ENCODE measurements at regions not wholly inside any gene's neighbourhood (a gene's known extent, or its start where the extent isn't known, plus 50 kb on each side); places are given as distances from the start of the nearest gene placed in this dataset.

GRCh38 chr15:69954666-69955065, 143.1 kb downstream of the TLE3 start:
- no peak for DNase-seq
- no peaks in the 10 kb centered on the region for H3K36me3 ChIP-seq (ENCODE audit: low read depth)
- POLR2A ChIA-PET (ENCODE audit: unreplicated experiment): no interaction called here

GRCh38 chr15:69955240-69955894, 142.3 kb downstream of the TLE3 start:
- no peak overlapping the region for H2AFZ ChIP-seq
- no peaks in the 10 kb centered on the region for H3K79me2 ChIP-seq (ENCODE audit: low read depth)
- intact Hi-C loops (cut with micrococcal nuclease; ENCODE audit: unreplicated experiment): no loop called here
- no peak overlapping the region for H3K4me2 ChIP-seq
- no peaks in the 10 kb centered on the region for H3K9me2 ChIP-seq (ENCODE audit: insufficient read depth)
- ChIA-PET CTCF (no interaction called here), POLR2A (ENCODE audit: unreplicated experiment) (no interaction called here)
- H4K20me1 ChIP-seq (ENCODE audit: insufficient read depth): no peaks in the 10 kb centered on the region
- no peaks in the 10 kb centered on the region for H3K36me3 ChIP-seq (ENCODE audit: low read depth)
- TF ChIP-seq EZH2 (IDR thresholded peaks at IDR 0.05; ENCODE audit: low read depth): no peak
- TF ChIP-seq CTCF (conservative IDR thresholded peaks at IDR 0.05): no peak
- H3K4me3 ChIP-seq: no peak overlapping the region
- no TSS peak for BruUV-seq (replicated peaks)
- no peak for DNase-seq
- 0 out of 2 replicates have a peak, but pooled peaks cover 6% of the 10 kb centered on the region for H3K4me1 ChIP-seq (replicated peaks; ENCODE audit: insufficient read depth)
- H3K27me3 ChIP-seq (ENCODE audit: insufficient read depth, low read depth): no peaks in the 10 kb centered on the region
- H3F3A ChIP-seq (ENCODE audit: insufficient read depth, low read depth): no peaks in the 10 kb centered on the region
- H3K27ac ChIP-seq: no peak overlapping the region
- H3K9me3 ChIP-seq (ENCODE audit: insufficient read depth, low read depth): no peaks in the 10 kb centered on the region

More at GRCh38 chr15:69954666-69955065, 143.1 kb downstream of the TLE3 start:
- H3K4me1 ChIP-seq (replicated peaks; ENCODE audit: insufficient read depth): 0 out of 2 replicates have a peak, but pooled peaks cover 6% of the 10 kb centered on the region
- intact Hi-C loops (cut with micrococcal nuclease; ENCODE audit: unreplicated experiment): no loop called here
- H3K79me2 ChIP-seq (ENCODE audit: low read depth): no peaks in the 10 kb centered on the region
- no peaks in the 10 kb centered on the region for H4K20me1 ChIP-seq (ENCODE audit: insufficient read depth)
- H3K9me2 ChIP-seq (ENCODE audit: insufficient read depth): no peaks in the 10 kb centered on the region
- H3K4me3 ChIP-seq: no peak overlapping the region
- H2AFZ ChIP-seq: no peak overlapping the region
- no peaks in the 10 kb centered on the region for H3K9me3 ChIP-seq (ENCODE audit: insufficient read depth, low read depth)
- TF ChIP-seq CTCF (conservative IDR thresholded peaks at IDR 0.05): no peak
- TF ChIP-seq EZH2 (IDR thresholded peaks at IDR 0.05; ENCODE audit: low read depth): no peak
- no peaks in the 10 kb centered on the region for H3F3A ChIP-seq (ENCODE audit: insufficient read depth, low read depth)
- no peaks in the 10 kb centered on the region for H3K27me3 ChIP-seq (ENCODE audit: insufficient read depth, low read depth)
- H3K4me2 ChIP-seq: no peak overlapping the region
- no peak overlapping the region for H3K27ac ChIP-seq
- BruUV-seq (replicated peaks): no TSS peak
- CTCF ChIA-PET: no interaction called here

- ChIA-PET CTCF (no interaction called here), POLR2A (ENCODE audit: unreplicated experiment) (no interaction called here)
- no peak for TF ChIP-seq EZH2 (IDR thresholded peaks at IDR 0.05; ENCODE audit: low read depth)
- no peak for TF ChIP-seq CTCF (conservative IDR thresholded peaks at IDR 0.05)
- no TSS peak for BruUV-seq (replicated peaks)
- H3K9me3 ChIP-seq (ENCODE audit: insufficient read depth, low read depth): no peaks in the 10 kb centered on the region
- H3K4me2 ChIP-seq: no peak overlapping the region
- H3K9me2 ChIP-seq (ENCODE audit: insufficient read depth): no peaks in the 10 kb centered on the region
- no peak overlapping the region for H2AFZ ChIP-seq
- no peaks in the 10 kb centered on the region for H3K36me3 ChIP-seq (ENCODE audit: low read depth)
- H3K79me2 ChIP-seq (ENCODE audit: low read depth): no peaks in the 10 kb centered on the region
- 0 out of 2 replicates have a peak, but pooled peaks cover 3% of the 10 kb centered on the region for H3K4me1 ChIP-seq (replicated peaks; ENCODE audit: insufficient read depth)
- no peaks in the 10 kb centered on the region for H3F3A ChIP-seq (ENCODE audit: insufficient read depth, low read depth)
- H3K4me3 ChIP-seq: no peak overlapping the region
- intact Hi-C loops (cut with micrococcal nuclease; ENCODE audit: unreplicated experiment): no loop called here
- H3K27me3 ChIP-seq (ENCODE audit: insufficient read depth, low read depth): no peaks in the 10 kb centered on the region
- no peaks in the 10 kb centered on the region for H4K20me1 ChIP-seq (ENCODE audit: insufficient read depth)
- no peak for DNase-seq
- H3K27ac ChIP-seq: no peak overlapping the region
Observed at GRCh38 chr15:69956417-69956816, 141.3 kb downstream of the TLE3 start.

All from PC-9 (cell line).